ENCODE measurements at regions not wholly inside any gene's neighbourhood (a gene's known extent, or its start where the extent isn't known, plus 50 kb on each side); places are given as distances from the start of the nearest gene placed in this dataset.

DNA sequence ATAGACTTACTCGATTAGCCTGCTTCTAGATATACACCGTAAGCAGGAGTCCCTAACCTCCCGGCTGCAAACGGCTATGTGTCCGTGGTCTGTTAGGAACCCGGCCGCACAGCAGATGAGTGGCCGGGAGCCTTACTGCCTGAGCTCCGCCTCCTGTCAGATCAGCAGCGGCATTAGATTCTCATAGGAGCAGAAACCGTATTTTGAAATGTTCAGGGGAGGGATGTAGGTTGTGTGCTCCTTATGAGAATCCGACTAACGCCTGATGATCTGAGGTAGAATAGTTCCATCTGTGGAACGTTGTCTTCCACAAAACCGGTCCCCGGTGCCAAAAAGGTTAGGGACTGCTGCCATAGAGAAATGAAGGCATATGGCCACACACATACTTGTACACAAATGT, 1491.9 kb downstream of the SLITRK5 start:
- Mint-ChIP-seq H3K27ac (no peak overlapping the region), H3K27me3 (ENCODE audit: insufficient read depth, low read depth, poor library complexity) (no peaks in the 10 kb centered on the region)

More for the DNA sequence above, 1491.9 kb downstream of the SLITRK5 start:
- Histone ChIP-seq H3K4me2 (no peak overlapping the region), H4K20me1 (replicated peaks; ENCODE audit: insufficient read depth) (no peaks in the 10 kb centered on the region), H3K4me3 (no peak overlapping the region), H3K36me3 (ENCODE audit: insufficient read depth) (no peaks in the 10 kb centered on the region), H3K27ac (ENCODE audit: low read depth) (no peak overlapping the region), H3K4me1 (ENCODE audit: insufficient read depth) (no peaks in the 10 kb centered on the region), H2AFZ (no peak overlapping the region; the same call in 1 of the 2 replicates), H3K79me2 (replicated peaks; ENCODE audit: insufficient read depth) (no peaks in the 10 kb centered on the region), H3K9me2 (ENCODE audit: insufficient read depth) (no peaks in the 10 kb centered on the region; the same call in 1 of the 2 replicates), H3K27me3 (ENCODE audit: insufficient read depth) (no peaks in the 10 kb centered on the region), H3F3A (replicated peaks; ENCODE audit: low read depth) (no peaks in the 10 kb centered on the region)
- DNase-seq (ENCODE audit: low spot score) (no peak), ATAC-seq (no peak)
- H3K4me3 Mint-ChIP-seq = no peak overlapping the region
- no peak for TF ChIP-seq STAT1 (IDR thresholded peaks at IDR 0.05; ENCODE audit: unreplicated experiment)
- TF ChIP-seq, protein P1, sequence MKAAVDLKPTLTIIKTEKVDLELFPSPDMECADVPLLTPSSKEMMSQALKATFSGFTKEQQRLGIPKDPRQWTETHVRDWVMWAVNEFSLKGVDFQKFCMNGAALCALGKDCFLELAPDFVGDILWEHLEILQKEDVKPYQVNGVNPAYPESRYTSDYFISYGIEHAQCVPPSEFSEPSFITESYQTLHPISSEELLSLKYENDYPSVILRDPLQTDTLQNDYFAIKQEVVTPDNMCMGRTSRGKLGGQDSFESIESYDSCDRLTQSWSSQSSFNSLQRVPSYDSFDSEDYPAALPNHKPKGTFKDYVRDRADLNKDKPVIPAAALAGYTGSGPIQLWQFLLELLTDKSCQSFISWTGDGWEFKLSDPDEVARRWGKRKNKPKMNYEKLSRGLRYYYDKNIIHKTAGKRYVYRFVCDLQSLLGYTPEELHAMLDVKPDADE (IDR thresholded peaks at IDR 0.05) = no peak
- TF ChIP-seq, protein P2, sequence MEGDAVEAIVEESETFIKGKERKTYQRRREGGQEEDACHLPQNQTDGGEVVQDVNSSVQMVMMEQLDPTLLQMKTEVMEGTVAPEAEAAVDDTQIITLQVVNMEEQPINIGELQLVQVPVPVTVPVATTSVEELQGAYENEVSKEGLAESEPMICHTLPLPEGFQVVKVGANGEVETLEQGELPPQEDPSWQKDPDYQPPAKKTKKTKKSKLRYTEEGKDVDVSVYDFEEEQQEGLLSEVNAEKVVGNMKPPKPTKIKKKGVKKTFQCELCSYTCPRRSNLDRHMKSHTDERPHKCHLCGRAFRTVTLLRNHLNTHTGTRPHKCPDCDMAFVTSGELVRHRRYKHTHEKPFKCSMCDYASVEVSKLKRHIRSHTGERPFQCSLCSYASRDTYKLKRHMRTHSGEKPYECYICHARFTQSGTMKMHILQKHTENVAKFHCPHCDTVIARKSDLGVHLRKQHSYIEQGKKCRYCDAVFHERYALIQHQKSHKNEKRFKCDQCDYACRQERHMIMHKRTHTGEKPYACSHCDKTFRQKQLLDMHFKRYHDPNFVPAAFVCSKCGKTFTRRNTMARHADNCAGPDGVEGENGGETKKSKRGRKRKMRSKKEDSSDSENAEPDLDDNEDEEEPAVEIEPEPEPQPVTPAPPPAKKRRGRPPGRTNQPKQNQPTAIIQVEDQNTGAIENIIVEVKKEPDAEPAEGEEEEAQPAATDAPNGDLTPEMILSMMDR (conservative IDR thresholded peaks at IDR 0.05; ENCODE audit: low read depth in 2 of 2) = no peak
- TF ChIP-seq, protein P3, sequence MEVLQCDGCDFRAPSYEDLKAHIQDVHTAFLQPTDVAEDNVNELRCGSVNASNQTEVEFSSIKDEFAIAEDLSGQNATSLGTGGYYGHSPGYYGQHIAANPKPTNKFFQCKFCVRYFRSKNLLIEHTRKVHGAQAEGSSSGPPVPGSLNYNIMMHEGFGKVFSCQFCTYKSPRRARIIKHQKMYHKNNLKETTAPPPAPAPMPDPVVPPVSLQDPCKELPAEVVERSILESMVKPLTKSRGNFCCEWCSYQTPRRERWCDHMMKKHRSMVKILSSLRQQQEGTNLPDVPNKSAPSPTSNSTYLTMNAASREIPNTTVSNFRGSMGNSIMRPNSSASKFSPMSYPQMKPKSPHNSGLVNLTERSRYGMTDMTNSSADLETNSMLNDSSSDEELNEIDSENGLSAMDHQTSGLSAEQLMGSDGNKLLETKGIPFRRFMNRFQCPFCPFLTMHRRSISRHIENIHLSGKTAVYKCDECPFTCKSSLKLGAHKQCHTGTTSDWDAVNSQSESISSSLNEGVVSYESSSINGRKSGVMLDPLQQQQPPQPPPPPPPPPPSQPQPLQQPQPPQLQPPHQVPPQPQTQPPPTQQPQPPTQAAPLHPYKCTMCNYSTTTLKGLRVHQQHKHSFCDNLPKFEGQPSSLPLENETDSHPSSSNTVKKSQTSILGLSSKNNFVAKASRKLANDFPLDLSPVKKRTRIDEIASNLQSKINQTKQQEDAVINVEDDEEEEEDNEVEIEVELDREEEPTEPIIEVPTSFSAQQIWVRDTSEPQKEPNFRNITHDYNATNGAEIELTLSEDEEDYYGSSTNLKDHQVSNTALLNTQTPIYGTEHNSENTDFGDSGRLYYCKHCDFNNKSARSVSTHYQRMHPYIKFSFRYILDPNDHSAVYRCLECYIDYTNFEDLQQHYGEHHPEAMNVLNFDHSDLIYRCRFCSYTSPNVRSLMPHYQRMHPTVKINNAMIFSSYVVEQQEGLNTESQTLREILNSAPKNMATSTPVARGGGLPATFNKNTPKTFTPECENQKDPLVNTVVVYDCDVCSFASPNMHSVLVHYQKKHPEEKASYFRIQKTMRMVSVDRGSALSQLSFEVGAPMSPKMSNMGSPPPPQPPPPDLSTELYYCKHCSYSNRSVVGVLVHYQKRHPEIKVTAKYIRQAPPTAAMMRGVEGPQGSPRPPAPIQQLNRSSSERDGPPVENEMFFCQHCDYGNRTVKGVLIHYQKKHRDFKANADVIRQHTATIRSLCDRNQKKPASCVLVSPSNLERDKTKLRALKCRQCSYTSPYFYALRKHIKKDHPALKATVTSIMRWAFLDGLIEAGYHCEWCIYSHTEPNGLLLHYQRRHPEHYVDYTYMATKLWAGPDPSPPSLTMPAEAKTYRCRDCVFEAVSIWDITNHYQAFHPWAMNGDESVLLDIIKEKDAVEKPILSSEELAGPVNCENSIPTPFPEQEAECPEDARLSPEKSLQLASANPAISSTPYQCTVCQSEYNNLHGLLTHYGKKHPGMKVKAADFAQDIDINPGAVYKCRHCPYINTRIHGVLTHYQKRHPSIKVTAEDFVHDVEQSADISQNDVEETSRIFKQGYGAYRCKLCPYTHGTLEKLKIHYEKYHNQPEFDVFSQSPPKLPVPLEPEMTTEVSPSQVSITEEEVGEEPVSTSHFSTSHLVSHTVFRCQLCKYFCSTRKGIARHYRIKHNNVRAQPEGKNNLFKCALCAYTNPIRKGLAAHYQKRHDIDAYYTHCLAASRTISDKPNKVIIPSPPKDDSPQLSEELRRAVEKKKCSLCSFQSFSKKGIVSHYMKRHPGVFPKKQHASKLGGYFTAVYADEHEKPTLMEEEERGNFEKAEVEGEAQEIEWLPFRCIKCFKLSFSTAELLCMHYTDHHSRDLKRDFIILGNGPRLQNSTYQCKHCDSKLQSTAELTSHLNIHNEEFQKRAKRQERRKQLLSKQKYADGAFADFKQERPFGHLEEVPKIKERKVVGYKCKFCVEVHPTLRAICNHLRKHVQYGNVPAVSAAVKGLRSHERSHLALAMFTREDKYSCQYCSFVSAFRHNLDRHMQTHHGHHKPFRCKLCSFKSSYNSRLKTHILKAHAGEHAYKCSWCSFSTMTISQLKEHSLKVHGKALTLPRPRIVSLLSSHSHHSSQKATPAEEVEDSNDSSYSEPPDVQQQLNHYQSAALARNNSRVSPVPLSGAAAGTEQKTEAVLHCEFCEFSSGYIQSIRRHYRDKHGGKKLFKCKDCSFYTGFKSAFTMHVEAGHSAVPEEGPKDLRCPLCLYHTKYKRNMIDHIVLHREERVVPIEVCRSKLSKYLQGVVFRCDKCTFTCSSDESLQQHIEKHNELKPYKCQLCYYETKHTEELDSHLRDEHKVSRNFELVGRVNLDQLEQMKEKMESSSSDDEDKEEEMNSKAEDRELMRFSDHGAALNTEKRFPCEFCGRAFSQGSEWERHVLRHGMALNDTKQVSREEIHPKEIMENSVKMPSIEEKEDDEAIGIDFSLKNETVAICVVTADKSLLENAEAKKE (CRISPR knock-in tag; IDR thresholded peaks at IDR 0.05) = no peak
- TF ChIP-seq EZH2phosphoT487 (IDR thresholded peaks at IDR 0.05; ENCODE audit: unreplicated experiment) = no peak
- TF ChIP-seq CREB1 (CRISPR knock-in tag; IDR thresholded peaks at IDR 0.05; ENCODE audit: low read depth) = no peak
- TF ChIP-seq, protein P4, sequence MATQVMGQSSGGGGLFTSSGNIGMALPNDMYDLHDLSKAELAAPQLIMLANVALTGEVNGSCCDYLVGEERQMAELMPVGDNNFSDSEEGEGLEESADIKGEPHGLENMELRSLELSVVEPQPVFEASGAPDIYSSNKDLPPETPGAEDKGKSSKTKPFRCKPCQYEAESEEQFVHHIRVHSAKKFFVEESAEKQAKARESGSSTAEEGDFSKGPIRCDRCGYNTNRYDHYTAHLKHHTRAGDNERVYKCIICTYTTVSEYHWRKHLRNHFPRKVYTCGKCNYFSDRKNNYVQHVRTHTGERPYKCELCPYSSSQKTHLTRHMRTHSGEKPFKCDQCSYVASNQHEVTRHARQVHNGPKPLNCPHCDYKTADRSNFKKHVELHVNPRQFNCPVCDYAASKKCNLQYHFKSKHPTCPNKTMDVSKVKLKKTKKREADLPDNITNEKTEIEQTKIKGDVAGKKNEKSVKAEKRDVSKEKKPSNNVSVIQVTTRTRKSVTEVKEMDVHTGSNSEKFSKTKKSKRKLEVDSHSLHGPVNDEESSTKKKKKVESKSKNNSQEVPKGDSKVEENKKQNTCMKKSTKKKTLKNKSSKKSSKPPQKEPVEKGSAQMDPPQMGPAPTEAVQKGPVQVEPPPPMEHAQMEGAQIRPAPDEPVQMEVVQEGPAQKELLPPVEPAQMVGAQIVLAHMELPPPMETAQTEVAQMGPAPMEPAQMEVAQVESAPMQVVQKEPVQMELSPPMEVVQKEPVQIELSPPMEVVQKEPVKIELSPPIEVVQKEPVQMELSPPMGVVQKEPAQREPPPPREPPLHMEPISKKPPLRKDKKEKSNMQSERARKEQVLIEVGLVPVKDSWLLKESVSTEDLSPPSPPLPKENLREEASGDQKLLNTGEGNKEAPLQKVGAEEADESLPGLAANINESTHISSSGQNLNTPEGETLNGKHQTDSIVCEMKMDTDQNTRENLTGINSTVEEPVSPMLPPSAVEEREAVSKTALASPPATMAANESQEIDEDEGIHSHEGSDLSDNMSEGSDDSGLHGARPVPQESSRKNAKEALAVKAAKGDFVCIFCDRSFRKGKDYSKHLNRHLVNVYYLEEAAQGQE (IDR thresholded peaks at IDR 0.05; ENCODE audit: unreplicated experiment) = no peak
- no peak for TF ChIP-seq JUNB (IDR thresholded peaks at IDR 0.05; ENCODE audit: unreplicated experiment)
- TF ChIP-seq ZNF331 (CRISPR knock-in tag; IDR thresholded peaks at IDR 0.05; ENCODE audit: low read depth) = no peak
- TF ChIP-seq EZH2 (IDR thresholded peaks at IDR 0.05; ENCODE audit: low read depth, unreplicated experiment) = no peak
- no peak for TF ChIP-seq ZNF114 (CRISPR knock-in tag; IDR thresholded peaks at IDR 0.05)
- no peak for TF ChIP-seq NANOG (IDR thresholded peaks at IDR 0.05; ENCODE audit: borderline replicate concordance)
- no peaks in the 10 kb centered on the region for H3K9me3 Mint-ChIP-seq
- no peaks in the 10 kb centered on the region for H3K36me3 Mint-ChIP-seq (ENCODE audit: low read depth)
- no peaks in the 10 kb centered on the region for H3K4me1 Mint-ChIP-seq

Data from GM23338 (cell line).